HG03378 (cell line): ENCODE measurements at regions not wholly inside any gene's neighbourhood (a gene's known extent, or its start where the extent isn't known, plus 50 kb on each side); places are given as distances from the start of the nearest gene placed in this dataset.

ENCODE experiments used
- ATAC-seq: cut with Tn5 transposase; IDR thresholded peaks from one replicate; pipeline ENCODE4 v1.9.1; 2021; ENCODE audit warnings: mild to moderate bottlenecking, moderate library complexity; ENCODE audit not compliant: unreplicated experiment

DNA sequence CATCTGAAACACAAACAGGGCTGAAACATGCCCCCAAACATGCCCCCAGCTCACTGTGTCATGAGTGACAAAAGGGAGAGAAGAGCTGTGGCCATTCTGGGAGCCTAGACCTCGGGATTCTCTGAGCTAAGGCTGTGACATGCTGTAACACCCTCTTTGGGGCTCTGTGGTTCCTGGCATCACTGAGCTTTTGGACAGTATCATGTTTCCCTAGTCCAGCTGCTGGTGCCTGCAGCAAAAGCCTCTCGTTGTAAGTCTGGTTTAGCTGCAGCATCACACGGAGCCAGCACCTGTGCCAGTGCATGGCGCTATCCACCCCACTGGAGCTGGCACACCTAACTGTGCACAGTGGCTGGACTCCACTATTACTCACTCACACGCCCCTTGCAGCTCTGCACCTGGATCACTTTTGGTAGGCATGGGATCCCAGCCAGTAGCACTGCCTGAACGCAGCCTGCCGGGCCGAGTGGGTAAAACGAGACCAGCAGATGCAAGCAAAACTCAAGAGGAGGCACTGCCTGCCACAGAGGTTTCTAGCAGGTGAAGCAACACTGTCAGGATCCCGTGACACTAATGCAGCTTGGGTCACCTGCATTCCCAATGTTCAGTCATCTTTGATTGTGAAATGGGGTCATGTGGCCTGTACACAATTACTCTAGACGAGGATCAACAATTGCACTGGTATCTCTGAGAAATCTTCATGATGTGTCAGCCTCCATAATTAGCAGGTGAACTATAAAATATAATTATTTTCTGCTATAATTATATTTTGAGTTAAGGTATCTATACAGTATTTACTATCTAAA, 547.2 kb downstream of the ZNF804A start:
- ATAC-seq: no peak

DNA sequence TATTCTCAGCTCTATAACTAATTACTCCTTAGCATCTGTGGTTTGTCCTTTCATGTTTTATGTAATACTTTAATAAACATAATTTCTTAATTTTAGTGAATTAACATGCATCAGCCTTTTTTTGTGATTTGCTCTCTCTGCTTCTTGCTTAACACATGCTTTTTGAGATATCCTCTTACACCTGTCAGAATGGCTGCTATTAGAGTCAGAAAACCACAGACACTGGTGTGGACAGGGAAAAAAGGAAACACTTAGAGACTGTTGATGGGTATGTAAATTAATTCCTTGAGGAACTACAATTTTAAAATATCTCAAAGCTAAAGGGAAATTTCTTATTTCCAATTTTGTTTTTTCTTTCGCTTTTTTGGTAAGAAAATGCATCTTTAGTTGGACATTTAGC, 549.0 kb downstream of the ZNF804A start:
- no peak for ATAC-seq

DNA sequence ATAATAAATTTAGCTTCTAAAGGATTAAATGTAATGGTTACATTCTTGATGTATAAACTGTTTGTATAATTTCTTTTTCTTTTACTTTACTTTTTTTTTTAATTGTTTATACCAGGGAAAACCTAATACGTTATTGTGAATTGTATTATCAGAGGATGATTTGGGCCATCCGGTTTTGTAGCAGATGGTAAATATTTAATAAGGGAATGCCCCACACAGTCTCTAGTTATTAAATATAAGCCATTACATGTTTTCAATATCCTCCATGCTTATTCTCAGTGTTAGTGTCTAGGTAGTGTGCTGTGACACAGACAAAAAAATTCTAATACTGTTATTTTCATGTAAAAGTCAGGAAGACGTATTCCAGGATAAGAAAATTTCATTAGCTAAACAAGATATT, 553.9 kb downstream of the ZNF804A start:
- ATAC-seq: no peak

DNA sequence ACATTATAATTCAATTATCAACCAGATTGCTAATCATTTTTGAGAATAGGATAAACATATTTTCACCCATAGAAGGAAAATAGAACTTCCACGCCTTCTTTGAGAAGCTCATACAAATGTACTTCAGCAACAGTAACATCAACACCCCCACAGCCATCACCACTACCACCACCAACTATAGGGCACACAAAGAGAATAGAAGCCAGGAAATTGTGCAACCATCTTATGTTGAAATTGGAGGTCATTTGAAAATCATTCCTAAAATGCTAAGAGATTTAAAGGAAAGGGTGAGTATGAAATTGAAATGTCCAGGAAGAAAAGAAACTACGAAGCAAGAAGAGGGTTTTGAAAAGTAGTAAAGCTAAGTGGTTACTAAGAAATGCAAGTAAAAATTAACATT, 563.4 kb downstream of the ZNF804A start:
- no peak for ATAC-seq

DNA sequence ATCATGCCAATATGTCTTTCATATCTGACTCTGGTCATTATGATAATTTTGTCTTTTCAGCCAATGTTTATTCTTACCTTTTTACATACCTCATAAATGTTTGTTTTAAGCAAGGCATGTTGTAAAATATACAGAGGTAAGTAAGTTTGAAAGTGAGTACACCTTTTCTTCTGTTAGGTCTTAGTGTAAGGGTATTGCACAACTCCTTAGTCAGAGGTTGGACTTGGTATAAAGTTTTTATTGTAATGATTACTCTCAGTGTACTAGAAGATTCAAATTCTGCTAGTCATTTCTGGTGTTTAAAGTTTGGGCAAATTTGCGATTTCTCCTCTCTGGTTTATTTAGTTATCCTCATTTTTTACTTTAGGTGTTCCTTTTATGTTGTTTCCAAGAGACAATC, 564.3 kb upstream of the FSIP2 start:
- no peak for ATAC-seq

DNA sequence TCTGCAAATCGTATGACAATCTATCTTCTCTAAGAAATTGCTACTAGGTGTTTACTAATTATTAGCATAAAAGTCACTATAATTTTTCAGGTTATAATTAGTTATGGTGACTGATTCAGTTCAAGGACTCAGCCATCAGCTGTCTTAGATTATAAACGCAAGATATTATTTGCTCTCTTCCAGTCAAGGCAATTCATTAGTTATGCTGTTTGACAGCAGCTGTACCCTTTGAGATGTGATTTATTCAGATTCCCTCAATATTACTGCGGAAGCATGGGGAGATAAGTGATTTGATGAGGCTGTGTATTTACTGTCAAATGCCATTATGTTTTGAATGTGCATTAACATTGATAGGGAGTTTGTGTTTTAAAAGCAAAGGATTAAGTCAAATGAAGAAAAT, 558.9 kb upstream of the FSIP2 start:
- ATAC-seq: no peak

DNA sequence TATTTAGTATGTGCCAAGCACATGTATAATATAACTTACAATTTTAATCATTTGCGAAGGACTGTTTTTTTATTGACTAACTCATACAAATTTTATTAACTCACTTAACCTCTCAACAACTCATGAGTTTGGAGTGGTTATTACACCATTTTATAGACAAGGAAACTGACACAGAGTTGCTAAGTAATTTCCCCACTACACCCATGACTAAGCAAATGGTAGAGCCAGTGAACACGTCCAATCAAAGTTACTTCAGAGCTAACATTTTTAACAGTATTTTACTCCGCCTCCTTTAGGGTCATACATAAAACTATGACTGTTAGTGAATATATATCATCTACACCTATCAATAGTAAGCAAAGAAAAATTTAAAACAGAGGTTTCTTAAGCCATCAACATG, 556.7 kb upstream of the FSIP2 start:
- no peak for ATAC-seq

DNA sequence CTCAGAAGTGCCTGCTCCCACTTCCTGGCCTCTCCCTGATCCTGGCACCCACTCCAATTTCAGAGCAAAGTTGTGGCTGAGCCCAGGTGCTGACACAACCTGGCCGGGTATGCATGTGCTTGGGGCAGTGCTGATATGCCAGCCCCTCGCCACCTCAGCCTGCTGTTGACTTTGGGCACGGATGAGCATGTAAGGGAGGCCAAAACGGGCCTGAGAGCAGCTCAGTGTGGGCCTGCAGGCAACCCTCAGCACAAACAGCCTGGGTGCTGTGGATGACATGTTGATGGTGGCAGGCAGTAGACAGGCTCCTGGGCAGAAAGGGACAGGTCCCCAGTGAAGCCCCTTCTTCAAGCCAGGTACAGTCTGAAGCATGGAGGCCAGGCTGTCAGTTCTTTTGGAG, 553.6 kb upstream of the FSIP2 start:
- no peak for ATAC-seq

DNA sequence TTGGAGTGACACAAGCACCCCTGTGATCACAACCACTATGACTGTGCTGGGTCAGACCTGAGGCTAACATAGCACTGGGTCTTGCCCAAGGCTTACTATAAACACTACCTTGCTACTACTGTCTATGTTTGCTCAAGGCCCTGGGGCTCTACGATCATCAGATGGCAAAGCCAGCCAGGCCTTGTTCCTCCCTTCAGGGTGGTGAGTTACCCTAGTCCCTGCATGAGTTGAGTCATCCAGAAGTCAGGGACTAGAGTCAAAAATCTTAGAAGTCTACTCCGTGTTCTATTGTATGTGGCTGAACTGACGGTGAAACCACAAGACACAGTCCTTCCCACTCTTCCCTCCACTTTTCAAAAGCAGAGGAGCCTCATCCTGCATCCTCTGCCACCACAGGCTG, 551.2 kb upstream of the FSIP2 start:
- ATAC-seq: no peak

DNA sequence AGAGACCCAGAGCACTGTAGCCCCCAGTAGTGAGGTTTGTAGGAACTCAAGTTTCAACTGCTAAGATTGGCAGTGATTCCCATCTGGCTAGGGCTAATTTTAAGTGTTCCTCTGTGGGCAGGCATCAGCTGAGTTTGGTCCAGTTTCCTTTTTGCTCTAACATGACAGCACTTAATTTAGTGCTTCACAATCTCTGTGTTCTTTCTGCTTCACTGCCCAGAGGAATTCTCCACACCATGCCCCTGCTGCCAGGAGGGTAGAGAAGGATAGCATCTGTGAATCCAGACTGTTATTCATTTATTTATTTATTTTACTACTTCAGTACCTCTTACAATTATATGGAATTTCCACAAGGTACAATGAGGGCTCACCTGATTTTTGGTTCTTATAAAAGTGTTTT, 549.9 kb upstream of the FSIP2 start:
- no peak for ATAC-seq

DNA sequence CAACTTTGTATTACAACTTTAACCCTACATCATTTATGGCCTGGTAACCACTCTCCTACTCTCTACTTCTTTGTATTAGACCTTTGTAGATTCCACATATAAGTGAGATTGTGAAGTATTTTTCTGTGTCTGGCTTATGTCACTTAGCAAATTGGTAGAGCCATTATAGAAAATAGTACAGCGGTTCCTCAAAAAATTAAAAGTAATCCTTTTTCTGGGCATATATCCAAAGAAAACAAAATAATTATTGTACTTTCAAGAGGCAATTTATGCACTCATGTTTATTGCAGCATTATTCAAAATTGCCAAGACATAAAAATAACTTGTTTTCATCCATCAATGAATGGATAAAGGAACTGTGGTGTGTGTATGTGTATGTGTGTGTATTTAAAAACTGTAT, 537.5 kb upstream of the FSIP2 start:
- no peak for ATAC-seq

DNA sequence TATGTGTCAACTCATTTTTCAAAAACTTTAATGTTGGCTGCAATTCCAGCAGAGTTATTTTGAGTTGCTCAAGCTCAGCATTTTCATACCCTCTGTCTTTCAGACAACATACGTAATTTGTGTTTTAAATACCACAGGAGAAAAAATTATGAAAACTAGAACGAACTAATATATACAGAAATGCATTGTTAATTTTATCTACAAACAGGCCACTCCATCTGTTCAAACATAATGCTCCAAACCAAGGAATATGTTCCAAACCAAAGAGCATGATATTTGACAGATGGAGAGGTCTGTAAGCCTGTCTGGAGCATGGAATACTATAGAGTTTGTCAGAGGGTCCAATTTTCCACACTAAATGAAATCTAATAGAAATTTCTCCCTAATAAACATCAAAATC, 536.2 kb upstream of the FSIP2 start:
- no peak for ATAC-seq

DNA sequence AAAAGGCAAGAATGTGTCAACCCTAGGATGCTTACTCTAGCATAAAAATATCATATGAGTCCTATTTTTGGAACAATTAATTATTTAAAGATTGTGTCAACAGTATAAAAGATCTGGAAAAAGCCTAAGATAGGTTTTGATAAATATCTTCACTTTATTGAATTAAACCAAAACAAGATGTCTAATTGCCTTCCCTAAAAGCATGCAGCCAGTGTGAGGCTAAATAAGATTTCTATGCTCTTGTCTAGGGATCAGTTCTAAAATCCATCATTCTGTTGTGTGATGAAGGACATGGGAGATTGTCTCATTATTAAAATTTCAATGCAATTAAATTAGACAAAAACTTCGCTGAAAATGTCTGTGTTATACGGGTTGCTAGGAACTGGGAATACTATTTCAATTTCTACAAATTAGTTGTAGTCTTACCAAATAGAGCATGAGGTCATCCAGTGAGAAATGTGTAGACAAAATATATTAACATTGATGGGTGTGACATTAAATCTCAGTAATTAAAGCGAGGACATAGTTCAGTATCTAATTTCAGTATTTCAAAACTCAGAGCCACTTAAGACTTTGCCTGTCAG, 535.6 kb upstream of the FSIP2 start:
- ATAC-seq: no peak

DNA sequence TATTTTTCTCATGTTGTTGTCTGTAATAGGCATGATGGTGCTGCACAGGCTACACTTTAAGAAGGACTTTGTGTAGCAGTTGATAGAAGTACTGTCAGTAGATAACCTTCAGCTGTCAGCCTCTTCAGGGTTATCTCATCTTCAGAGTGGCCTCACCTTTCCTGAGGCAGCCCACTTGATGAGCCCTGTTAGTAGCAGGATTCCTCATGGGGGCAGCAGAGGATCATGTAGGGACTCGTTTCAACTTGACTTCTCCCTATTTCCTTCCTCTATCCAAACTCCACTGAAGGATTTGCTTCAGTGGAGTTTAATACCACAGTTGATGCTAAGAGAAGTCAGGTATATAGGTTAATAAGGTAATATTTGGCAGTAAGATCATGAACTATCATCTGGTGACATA, 530.3 kb upstream of the FSIP2 start:
- no peak for ATAC-seq

DNA sequence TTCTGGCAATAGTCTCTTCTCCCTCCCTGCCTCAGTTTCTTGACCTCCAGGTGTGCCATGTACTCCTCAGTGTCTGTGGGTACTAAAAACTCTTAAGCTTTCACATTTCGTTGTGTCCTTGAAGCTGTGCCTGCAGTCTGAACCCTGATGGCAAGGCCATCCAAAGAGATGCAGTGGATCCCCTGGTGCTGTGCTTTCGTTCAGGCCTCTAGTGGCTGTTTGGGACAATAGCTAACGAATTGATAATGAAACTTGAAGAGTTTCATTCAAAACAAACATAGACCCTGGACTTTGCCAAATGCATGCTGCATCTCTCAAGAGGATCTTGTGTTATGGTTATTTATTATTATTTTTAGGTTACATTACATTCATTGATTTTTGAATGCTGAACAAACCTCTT, 523.1 kb upstream of the FSIP2 start:
- no peak for ATAC-seq

DNA sequence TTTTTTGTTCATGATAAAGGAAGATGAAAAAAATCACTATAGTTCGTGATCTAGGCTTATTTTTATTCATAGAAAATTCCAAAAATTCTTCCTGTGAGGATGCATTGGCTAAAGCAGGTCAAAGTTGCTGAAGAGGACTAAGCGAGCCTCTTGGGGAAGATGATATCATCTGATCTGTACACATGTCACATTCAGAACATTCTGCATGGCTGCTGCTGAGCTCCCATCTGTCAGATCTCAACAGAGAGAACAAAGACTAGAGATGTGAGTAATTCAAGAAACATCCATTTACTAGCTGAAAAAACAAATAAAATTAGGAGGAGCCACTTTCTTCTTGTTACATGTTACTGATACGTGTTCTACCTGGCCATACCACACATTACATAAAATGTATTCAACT, 518.6 kb upstream of the FSIP2 start:
- no peak for ATAC-seq

DNA sequence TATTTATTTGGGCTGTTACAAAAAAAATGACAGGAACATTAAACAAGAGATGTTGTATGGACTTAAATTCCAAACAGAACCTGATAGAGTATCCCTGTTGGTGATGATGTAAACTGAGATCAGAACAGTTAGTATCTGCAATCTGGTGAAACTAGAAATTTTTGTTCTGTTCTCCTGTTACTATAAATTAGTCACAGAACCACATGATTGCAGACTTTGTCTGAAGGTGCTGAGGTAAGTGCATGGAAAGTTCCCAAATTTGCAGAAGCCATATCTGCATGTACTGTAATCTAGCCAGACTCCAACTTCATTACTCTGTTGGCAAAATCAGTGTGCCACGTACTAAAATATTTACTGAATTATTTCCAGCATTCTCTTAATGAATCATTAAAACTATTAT, 516.3 kb upstream of the FSIP2 start:
- ATAC-seq: no peak

DNA sequence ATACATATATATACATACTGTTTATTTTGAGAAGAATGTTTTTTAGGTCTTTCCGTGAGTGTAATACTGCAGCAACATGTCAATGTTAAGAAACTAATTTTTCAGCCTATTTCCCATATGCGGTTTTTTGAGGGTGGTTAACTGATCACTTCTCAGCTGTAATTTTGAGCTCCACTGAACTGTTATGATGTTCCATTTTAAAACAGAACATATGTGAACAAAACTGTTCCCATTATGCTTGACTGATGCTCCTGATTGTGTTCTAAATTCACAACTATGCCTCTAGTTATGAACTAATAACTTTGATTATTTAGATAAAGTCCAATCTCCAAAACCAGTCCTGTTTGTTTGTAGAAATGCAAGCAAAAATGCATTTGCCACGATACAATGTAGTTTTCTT, 511.2 kb upstream of the FSIP2 start:
- no peak for ATAC-seq

DNA sequence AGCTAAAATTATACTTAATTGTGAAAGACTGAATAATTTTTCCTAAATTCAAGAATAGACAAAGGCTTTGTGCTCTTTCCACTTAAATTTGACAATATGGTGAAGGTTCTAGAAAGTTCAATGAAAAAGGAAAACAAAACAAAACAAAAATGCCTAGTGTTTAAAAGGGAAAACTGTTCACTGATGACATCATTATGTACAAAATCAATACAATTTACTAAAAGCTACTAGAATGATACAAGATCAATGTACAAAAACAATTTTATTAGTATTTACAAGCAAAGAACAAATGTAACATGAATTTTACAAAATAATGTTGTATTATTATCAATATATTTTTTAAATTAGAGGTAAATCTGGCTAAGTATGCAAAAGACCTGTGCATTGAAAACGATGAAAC, 499.1 kb upstream of the FSIP2 start:
- ATAC-seq: no peak

DNA sequence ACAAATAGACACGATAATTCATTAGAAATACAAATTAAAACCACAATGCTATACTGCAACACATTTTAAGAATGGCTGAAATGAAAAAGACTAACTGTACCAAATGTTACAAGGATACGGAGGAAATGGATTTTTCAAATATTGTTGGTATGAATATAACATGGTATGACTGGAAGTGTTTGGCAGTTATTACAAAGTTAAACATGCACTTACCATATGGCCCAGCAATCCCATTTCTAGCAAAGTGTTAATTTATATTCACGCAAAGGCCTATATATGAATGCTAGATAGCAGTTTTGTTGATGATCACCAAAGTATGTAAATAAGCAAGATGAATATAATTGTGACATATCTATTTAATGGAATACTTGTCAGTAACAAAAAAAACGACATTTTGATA, 497.8 kb upstream of the FSIP2 start:
- no peak for ATAC-seq

DNA sequence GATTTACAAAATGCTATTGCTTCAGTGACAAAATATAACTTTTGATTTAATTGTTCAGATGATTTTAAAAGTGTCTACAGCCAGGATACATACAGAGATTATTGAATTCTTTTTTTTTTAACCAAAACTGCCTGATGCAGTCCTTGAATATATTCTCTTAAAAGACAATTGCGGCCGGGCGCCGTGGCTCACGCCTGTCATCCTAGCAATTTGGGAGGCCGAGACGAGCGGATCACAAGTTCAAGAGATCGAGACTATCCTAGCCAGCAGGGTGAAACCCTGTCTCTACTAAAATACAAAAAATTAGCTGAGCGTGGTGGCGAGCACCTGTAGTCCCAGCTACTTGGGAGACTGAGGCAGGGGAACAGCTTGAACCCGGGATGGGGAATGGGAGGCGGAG, 497.0 kb upstream of the FSIP2 start:
- ATAC-seq: no peak

DNA sequence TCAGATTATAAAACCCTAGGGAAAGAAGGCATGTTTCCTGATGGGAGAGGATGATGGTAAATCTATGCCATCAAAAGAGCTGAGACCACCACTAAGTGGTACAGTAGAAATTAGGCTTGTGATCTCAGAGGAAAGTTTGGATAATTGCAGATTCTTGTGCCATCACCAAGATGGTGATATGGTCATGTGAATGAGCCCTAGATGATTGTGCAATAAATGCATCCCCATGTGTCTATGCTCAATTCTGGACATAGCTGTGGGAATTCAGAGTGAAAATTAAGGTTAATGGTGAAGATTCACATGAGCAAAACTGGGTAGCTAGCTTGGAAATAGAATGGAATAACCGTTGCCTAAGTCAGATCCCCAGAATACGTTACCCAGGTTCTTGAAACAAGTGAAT, 496.1 kb upstream of the FSIP2 start:
- ATAC-seq: no peak

DNA sequence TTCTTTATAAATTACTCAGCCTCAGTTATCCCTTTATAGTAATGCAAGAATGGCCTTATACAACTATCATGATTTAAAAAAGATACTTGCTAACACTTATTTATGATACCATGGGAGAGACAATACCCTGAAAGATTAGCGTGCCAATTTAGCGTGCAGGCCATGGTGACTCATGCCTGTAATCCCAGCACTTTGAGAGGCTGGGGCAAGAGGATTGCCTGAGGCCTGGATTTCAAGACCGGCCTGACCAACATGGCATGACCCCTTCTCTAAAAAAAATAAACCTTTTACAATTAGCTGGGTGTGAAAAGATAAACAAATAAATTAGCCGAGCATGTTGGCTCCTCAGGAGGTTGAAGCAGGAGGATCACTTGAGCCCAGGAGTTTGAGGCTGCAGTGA, 493.4 kb upstream of the FSIP2 start:
- ATAC-seq: no peak
